ENCODE measurements at regions not wholly inside any gene's neighbourhood (a gene's known extent, or its start where the extent isn't known, plus 50 kb on each side); places are given as distances from the start of the nearest gene placed in this dataset.

- H3K4me1 Mint-ChIP-seq (ENCODE audit: low read depth in 2 of 2): no peaks in the 10 kb centered on the region
- ATAC-seq (replicated peaks): no peak
These were observed 580.8 kb downstream of the BMP2 start for GRCh38 chr20:7348253-7348652.

GRCh38 chr20:7352165-7352564, 584.7 kb downstream of the BMP2 start:
- ATAC-seq (replicated peaks): no peak
- Mint-ChIP-seq H3K27me3 (no peaks in the 10 kb centered on the region), H3K36me3 (ENCODE audit: insufficient read depth) (no peaks in the 10 kb centered on the region), H3K9me3 (peaks cover 0 to 6% of the 10 kb centered on the region in 2 donors), H3K4me1 (ENCODE audit: low read depth in 2 of 2) (no peaks in the 10 kb centered on the region), H3K27ac (no peak overlapping the region), H3K4me3 (no peak overlapping the region)
- DNase-seq: no peak

More at GRCh38 chr20:7348253-7348652, 580.8 kb downstream of the BMP2 start:
- Mint-ChIP-seq H3K36me3 (ENCODE audit: insufficient read depth) (no peaks in the 10 kb centered on the region), H3K27me3 (no peaks in the 10 kb centered on the region), H3K27ac (no peak overlapping the region), H3K9me3 (peaks cover 3 to 12% of the 10 kb centered on the region in 2 donors), H3K4me3 (no peak overlapping the region)
- no peak for DNase-seq

DNA sequence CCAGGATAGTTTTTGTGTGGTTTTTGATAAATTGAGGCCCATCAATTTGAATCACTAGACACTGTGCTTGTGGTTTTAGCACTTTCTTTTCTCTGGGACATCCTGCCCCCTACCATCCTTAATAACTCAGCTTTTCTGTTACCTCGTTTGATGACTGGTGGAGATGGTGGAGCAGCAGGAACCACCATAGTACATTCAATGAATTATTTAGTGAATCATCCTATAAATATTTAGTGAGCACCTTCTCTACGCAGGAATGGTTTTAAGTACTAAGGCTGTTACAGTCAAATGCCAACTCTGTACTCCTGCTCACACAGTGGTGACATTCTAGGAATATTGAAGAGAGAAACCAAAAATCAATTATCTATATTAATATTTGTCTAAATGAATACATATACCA, 585.2 kb downstream of the HAO1 start:
- Mint-ChIP-seq H3K4me3 (no peak overlapping the region), H3K9me3 (peaks cover 6 to 9% of the 10 kb centered on the region in 2 donors), H3K4me1 (ENCODE audit: low read depth in 2 of 2) (no peaks in the 10 kb centered on the region), H3K27me3 (no peaks in the 10 kb centered on the region), H3K27ac (no peak overlapping the region), H3K36me3 (ENCODE audit: insufficient read depth) (no peaks in the 10 kb centered on the region)
- DNase-seq (no peak), ATAC-seq (replicated peaks) (no peak)

DNA sequence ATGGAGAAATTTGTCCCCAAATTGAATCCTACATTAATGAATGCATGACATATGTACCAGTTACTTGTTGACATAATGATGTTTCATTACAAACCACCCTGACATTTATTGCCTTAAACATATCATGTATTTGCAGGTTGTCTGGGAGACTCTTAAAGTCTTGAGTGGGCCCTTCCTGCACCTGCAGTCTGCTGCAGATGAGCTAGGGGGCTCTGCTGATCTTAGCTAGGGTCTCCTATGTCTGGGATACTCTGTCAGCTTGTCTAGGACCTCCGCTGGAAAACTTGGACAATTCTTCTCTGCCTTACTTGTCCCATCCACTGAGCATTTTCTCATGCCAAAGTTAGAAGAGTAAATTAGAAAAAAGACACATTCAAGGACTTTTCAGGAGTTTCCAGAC, 581.6 kb downstream of the HAO1 start:
- Mint-ChIP-seq H3K4me3 (no peak overlapping the region), H3K27me3 (no peaks in the 10 kb centered on the region), H3K9me3 (peaks cover 9 to 14% of the 10 kb centered on the region in 2 donors), H3K27ac (no peak overlapping the region), H3K4me1 (ENCODE audit: low read depth in 2 of 2) (no peaks in the 10 kb centered on the region), H3K36me3 (ENCODE audit: insufficient read depth) (no peaks in the 10 kb centered on the region)
- no peak for ATAC-seq (replicated peaks)
- DNase-seq: no peak

GRCh38 chr20:7359739-7360138, 580.5 kb downstream of the HAO1 start:
- H3K27me3 Mint-ChIP-seq: no peaks in the 10 kb centered on the region
- H3K36me3 Mint-ChIP-seq (ENCODE audit: insufficient read depth): no peaks in the 10 kb centered on the region
- ATAC-seq (replicated peaks) (no peak), DNase-seq (no peak)
- H3K27ac Mint-ChIP-seq: no peak overlapping the region
- peaks cover 14 to 21% of the 10 kb centered on the region in 2 donors for H3K9me3 Mint-ChIP-seq
- H3K4me1 Mint-ChIP-seq (ENCODE audit: low read depth in 2 of 2): no peaks in the 10 kb centered on the region
- no peak overlapping the region for H3K4me3 Mint-ChIP-seq

DNA sequence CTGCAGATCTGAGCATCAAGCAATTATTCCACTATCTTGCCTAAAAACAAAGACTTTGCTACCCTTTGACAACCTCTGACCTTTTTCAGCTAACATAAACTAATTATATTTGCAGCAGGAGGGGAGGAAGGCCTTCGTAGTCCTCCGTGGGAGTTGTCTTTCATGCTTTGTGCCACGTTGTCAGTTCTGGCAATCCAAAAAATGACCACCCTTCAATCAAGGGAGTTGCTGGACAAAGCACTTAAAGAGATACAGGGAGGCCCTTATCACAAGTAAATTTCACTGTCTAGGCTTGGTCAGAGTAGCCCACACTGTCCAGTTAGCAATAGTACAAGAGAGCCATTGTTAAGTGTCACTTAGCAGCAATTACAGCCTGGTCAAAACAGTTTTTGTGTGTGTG, 578.9 kb downstream of the HAO1 start:
- Mint-ChIP-seq H3K27me3 (no peaks in the 10 kb centered on the region), H3K36me3 (ENCODE audit: insufficient read depth) (no peaks in the 10 kb centered on the region), H3K9me3 (peaks cover 11 to 21% of the 10 kb centered on the region in 2 donors), H3K27ac (no peak overlapping the region), H3K4me3 (no peak overlapping the region), H3K4me1 (ENCODE audit: low read depth in 2 of 2) (no peaks in the 10 kb centered on the region)
- ATAC-seq (replicated peaks) (no peak), DNase-seq (no peak)

DNA sequence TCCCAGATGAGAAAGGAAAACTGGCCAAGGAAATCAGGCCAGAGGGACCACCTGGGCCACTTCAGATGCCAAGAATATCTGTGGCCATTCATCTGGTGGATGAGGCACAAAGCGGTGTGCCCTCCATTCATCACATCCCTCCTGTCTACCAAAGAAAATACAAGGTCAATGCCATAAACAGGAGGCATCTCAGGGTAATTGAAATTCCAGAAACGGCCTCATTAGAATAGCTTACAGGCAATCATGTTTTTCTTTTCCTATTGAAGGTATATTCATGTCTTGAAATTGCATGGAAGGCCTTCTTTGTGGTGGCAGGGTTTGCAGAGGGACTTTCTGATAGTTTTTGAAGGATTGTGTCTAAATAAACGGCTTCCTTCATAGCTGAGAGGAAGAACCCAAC, 578.3 kb downstream of the HAO1 start:
- Mint-ChIP-seq H3K36me3 (ENCODE audit: insufficient read depth) (no peaks in the 10 kb centered on the region), H3K27me3 (no peaks in the 10 kb centered on the region), H3K27ac (no peak overlapping the region), H3K4me1 (ENCODE audit: low read depth in 2 of 2) (no peaks in the 10 kb centered on the region), H3K4me3 (no peak overlapping the region), H3K9me3 (peaks cover 11 to 21% of the 10 kb centered on the region in 2 donors)
- DNase-seq: no peak
- no peak for ATAC-seq (replicated peaks)

DNA sequence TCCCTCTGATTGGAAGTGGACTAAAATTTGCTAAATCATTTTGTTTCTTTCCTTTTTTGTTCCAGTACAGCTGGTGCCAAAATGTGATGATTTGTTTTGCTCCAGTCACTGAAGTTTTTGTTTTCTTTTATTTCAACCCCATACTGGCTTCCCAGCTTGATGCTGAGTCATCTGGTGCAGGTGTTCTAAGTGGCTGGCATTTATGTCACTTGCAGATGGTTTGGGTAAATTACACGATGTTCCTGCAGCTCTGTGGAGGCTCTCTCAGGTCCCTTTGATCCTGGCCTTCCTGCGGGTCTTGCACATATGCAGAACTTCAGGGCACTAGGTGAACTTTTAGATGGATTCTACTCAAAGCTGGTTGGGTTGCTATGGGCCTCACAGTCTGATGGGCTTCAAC, 577.7 kb downstream of the HAO1 start:
- Mint-ChIP-seq H3K27ac (no peak overlapping the region), H3K9me3 (peaks cover 11 to 26% of the 10 kb centered on the region in 2 donors), H3K27me3 (no peaks in the 10 kb centered on the region), H3K4me1 (ENCODE audit: low read depth in 2 of 2) (no peaks in the 10 kb centered on the region), H3K36me3 (ENCODE audit: insufficient read depth) (no peaks in the 10 kb centered on the region), H3K4me3 (no peak overlapping the region)
- DNase-seq (no peak), ATAC-seq (replicated peaks) (no peak)

DNA sequence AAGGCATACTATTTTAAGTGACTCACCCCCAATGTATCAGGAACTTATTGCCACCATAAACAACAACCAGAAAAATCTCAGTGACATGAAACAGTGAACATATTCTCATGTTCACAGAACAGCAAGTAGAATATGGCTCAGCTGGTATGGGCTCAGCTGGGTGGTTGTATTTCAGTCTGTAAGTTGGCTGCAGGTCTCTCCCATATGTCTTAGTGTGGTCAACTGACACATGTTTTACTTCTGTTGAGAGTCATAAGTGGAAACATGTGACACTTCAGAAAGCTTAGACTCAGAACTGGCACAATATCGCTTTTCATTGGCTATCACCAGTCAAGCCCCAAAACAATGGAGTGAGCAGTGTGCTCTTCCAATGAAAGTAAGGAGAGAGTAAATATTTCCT, 574.1 kb downstream of the HAO1 start:
- no peak overlapping the region for H3K4me3 Mint-ChIP-seq
- H3K4me1 Mint-ChIP-seq (ENCODE audit: low read depth in 2 of 2): no peaks in the 10 kb centered on the region
- H3K36me3 Mint-ChIP-seq (ENCODE audit: insufficient read depth): no peaks in the 10 kb centered on the region
- H3K27me3 Mint-ChIP-seq: no peaks in the 10 kb centered on the region
- peaks cover 13 to 18% of the 10 kb centered on the region in 2 donors for H3K9me3 Mint-ChIP-seq
- H3K27ac Mint-ChIP-seq: no peak overlapping the region
- no peak for DNase-seq
- ATAC-seq (replicated peaks): no peak

DNA sequence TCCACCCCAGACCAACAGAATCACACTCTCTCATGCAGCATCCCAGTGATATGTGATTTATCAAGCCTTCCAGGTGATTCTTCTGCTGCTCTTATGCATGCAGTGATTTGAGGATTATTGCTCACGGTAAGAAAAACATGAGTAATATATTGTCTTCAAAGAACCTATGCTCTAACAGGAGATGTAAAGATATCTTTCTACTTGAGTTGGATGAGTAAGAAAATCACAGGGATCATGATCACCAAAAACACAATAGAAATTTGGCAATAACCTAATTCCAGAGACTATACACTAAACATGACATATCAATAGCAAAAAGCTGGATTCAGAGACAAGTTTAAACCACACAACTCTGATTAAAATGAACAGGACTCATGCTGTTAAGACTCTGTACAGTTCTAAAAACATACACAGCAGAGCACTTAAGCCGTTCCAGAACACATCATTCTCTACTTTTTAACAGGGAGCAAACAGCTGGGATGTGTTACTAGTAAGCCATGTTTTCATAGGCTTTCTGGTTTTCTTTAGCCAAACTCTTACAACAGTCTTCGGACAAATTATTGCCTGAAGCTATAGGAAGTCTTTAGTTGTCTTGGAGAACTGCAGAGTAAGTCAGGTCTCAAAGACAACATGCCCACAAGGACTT, 568.6 kb downstream of the HAO1 start:
- H3K9me3 Mint-ChIP-seq: peaks cover 6 to 13% of the 10 kb centered on the region in 2 donors
- H3K4me1 Mint-ChIP-seq (ENCODE audit: low read depth in 2 of 2): no peaks in the 10 kb centered on the region
- ATAC-seq (replicated peaks) (no peak), DNase-seq (no peak)
- no peak overlapping the region for H3K27ac Mint-ChIP-seq
- H3K36me3 Mint-ChIP-seq (ENCODE audit: insufficient read depth): no peaks in the 10 kb centered on the region
- H3K27me3 Mint-ChIP-seq: no peaks in the 10 kb centered on the region
- no peak overlapping the region for H3K4me3 Mint-ChIP-seq

GRCh38 chr20:7375905-7376304, 564.4 kb downstream of the HAO1 start:
- Mint-ChIP-seq H3K9me3 (peaks cover 1 to 7% of the 10 kb centered on the region in 2 donors), H3K36me3 (ENCODE audit: insufficient read depth) (no peaks in the 10 kb centered on the region), H3K27ac (no peak overlapping the region), H3K4me1 (ENCODE audit: low read depth in 2 of 2) (no peaks in the 10 kb centered on the region), H3K4me3 (no peak overlapping the region), H3K27me3 (no peaks in the 10 kb centered on the region)
- DNase-seq (no peak), ATAC-seq (replicated peaks) (no peak)

- H3K36me3 Mint-ChIP-seq (ENCODE audit: insufficient read depth): no peaks in the 10 kb centered on the region
- peaks cover 5 to 11% of the 10 kb centered on the region in 2 donors for H3K9me3 Mint-ChIP-seq
- H3K27me3 Mint-ChIP-seq: no peaks in the 10 kb centered on the region
- no peak for ATAC-seq (replicated peaks)
- H3K4me1 Mint-ChIP-seq (ENCODE audit: low read depth in 2 of 2): no peaks in the 10 kb centered on the region
- DNase-seq: no peak
- no peak overlapping the region for H3K4me3 Mint-ChIP-seq
- H3K27ac Mint-ChIP-seq: no peak overlapping the region
These were observed 561.2 kb downstream of the HAO1 start for GRCh38 chr20:7378864-7379605.

DNA sequence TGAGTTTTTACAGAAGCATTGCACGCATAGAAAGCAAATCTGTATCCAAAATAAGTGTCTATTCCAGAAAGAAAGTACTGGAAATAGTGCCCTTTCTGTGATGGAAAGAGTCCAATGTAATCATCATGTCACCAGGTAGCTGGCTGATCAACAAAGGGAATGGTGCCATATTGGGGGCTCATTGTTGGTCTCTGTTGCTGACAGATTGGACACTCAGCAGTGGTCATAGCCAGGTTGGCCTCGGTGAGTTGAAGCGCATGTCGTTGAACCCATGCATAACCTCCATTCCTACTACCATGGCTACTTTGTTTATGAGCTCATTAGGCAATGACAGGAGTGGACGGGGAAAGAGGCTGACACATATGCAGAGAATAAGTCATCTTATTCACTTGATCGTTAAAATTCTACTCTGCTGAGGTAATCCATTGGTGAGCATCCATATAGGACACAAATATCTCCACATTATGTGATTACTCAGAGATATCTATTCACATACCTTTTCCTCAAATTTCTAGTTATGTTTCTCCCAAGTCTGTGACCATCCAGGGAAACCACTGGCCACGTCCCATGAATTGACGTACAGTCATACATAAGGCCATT, 560.5 kb downstream of the HAO1 start:
- Mint-ChIP-seq H3K27ac (no peak overlapping the region), H3K27me3 (no peaks in the 10 kb centered on the region), H3K4me3 (no peak overlapping the region), H3K36me3 (ENCODE audit: insufficient read depth) (no peaks in the 10 kb centered on the region), H3K9me3 (peaks cover 5 to 14% of the 10 kb centered on the region in 2 donors), H3K4me1 (ENCODE audit: low read depth in 2 of 2) (no peaks in the 10 kb centered on the region)
- ATAC-seq (replicated peaks): no peak
- no peak for DNase-seq

DNA sequence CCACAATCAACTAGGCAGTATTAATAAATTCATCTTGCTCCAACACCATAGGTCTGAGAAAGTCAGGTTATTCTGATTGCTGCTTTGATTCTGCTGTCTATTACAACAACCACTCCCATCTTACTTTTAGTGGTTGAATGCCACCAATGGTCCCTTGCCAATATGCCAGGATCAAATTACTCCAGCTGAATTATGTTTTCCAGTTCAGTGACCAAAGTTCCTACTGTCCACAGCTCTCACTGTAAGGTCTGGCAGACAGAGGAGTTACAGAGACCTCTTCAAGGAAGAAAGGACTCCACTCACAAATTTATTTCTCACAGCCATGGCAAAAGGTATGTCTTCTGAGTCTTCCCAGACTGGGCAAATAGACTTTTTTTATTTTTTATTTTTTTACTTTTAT, 557.0 kb downstream of the HAO1 start:
- H3K36me3 Mint-ChIP-seq (ENCODE audit: insufficient read depth): no peaks in the 10 kb centered on the region
- H3K27me3 Mint-ChIP-seq: no peaks in the 10 kb centered on the region
- DNase-seq: no peak
- peaks cover 5 to 8% of the 10 kb centered on the region in 2 donors for H3K9me3 Mint-ChIP-seq
- H3K27ac Mint-ChIP-seq: no peak overlapping the region
- no peak for ATAC-seq (replicated peaks)
- H3K4me1 Mint-ChIP-seq (ENCODE audit: low read depth in 2 of 2): no peaks in the 10 kb centered on the region
- no peak overlapping the region for H3K4me3 Mint-ChIP-seq

All from effector memory CD8-positive, alpha-beta T cell (primary cell).